ENCODE measurements at regions not wholly inside any gene's neighbourhood (a gene's known extent, or its start where the extent isn't known, plus 50 kb on each side); places are given as distances from the start of the nearest gene placed in this dataset.

GRCh38 chr1:24257373-24257772 lies 61.8 kb upstream of the GRHL3 start:
- TF ChIP-seq YY1 (IDR thresholded peaks at IDR 0.05; ENCODE audit: insufficient read depth, insufficient read length) (no peak), SUZ12 (IDR thresholded peaks at IDR 0.05; ENCODE audit: extremely low read depth, insufficient read depth, insufficient read length) (no peak), ZNF274 (IDR thresholded peaks at IDR 0.05; ENCODE audit: low read depth, low read length) (no peak)

All from NT2/D1 (cell line).